ENCODE measurements at regions not wholly inside any gene's neighbourhood (a gene's known extent, or its start where the extent isn't known, plus 50 kb on each side); places are given as distances from the start of the nearest gene placed in this dataset.

- H3K27ac ChIP-seq (ENCODE audit: low read depth, low read length, poor library complexity, severe bottlenecking), result no peak overlapping the region
- TF ChIP-seq EZH2phosphoT487 (IDR thresholded peaks at IDR 0.05; ENCODE audit: borderline replicate concordance, low read depth, low read length), result no peak
- no peak for TF ChIP-seq CTCF (conservative IDR thresholded peaks at IDR 0.05; ENCODE audit: low read length)
- no peaks in the 10 kb centered on the region for H4K20me1 ChIP-seq (ENCODE audit: insufficient read depth, low read length)
- H3K79me2 ChIP-seq (ENCODE audit: insufficient read depth, low read depth, low read length), result no peaks in the 10 kb centered on the region
- H3K9me2 ChIP-seq (ENCODE audit: insufficient read depth, low read length), result no peaks in the 10 kb centered on the region
- BruUV-seq (replicated peaks), result no TSS peak
- H3K4me2 ChIP-seq (ENCODE audit: low read length), result no peak overlapping the region
- H3K9me3 ChIP-seq (ENCODE audit: low read length), result no peaks in the 10 kb centered on the region
- no peak overlapping the region for H2AFZ ChIP-seq (ENCODE audit: low read length)
- no peak overlapping the region for H3K4me3 ChIP-seq (ENCODE audit: low read depth, low read length, poor library complexity, severe bottlenecking)
- intact Hi-C loops (cut with micrococcal nuclease; ENCODE audit: unreplicated experiment), result no loop called here
- ChIA-PET CTCF (ENCODE audit: unreplicated experiment) (no interaction called here), POLR2A (no interaction called here)
- no peaks in the 10 kb centered on the region for H3K4me1 ChIP-seq (ENCODE audit: insufficient read depth, low read length, poor library complexity, severe bottlenecking)
- no peaks in the 10 kb centered on the region for H3K36me3 ChIP-seq (ENCODE audit: insufficient read depth, low read length)
- DNase-seq (ENCODE audit: low spot score), result no peak
Observed at GRCh38 chr18:64438178-64438577, 289.3 kb upstream of the LINC00305 start.

- Histone ChIP-seq H3K4me2 (ENCODE audit: low read length) (no peak overlapping the region), H3K79me2 (ENCODE audit: insufficient read depth, low read depth, low read length) (no peaks in the 10 kb centered on the region), H3K4me3 (ENCODE audit: low read depth, low read length, poor library complexity, severe bottlenecking) (no peak overlapping the region), H3K9me2 (ENCODE audit: insufficient read depth, low read length) (no peaks in the 10 kb centered on the region), H4K20me1 (ENCODE audit: insufficient read depth, low read length) (no peaks in the 10 kb centered on the region), H3K27ac (ENCODE audit: low read depth, low read length, poor library complexity, severe bottlenecking) (no peak overlapping the region), H2AFZ (ENCODE audit: low read length) (no peak overlapping the region), H3K9me3 (ENCODE audit: low read length) (no peaks in the 10 kb centered on the region), H3K36me3 (ENCODE audit: insufficient read depth, low read length) (no peaks in the 10 kb centered on the region), H3K4me1 (ENCODE audit: insufficient read depth, low read length, poor library complexity, severe bottlenecking) (no peaks in the 10 kb centered on the region)
- CTCF ChIA-PET (ENCODE audit: unreplicated experiment), result no interaction called here
- no TSS peak for BruUV-seq (replicated peaks)
- no peak for DNase-seq (ENCODE audit: low spot score)
- intact Hi-C loops (cut with micrococcal nuclease; ENCODE audit: unreplicated experiment), result no loop called here
- TF ChIP-seq EZH2phosphoT487 (IDR thresholded peaks at IDR 0.05; ENCODE audit: borderline replicate concordance, low read depth, low read length) (no peak), CTCF (conservative IDR thresholded peaks at IDR 0.05; ENCODE audit: low read length) (no peak)
- POLR2A ChIA-PET, result no interaction called here
Observed at GRCh38 chr18:64436111-64436510, 287.2 kb upstream of the LINC00305 start.

- Histone ChIP-seq H3K4me1 (ENCODE audit: insufficient read depth, low read length, poor library complexity, severe bottlenecking) (no peaks in the 10 kb centered on the region), H3K79me2 (ENCODE audit: insufficient read depth, low read depth, low read length) (no peaks in the 10 kb centered on the region), H3K27ac (ENCODE audit: low read depth, low read length, poor library complexity, severe bottlenecking) (no peak overlapping the region), H3K4me3 (ENCODE audit: low read depth, low read length, poor library complexity, severe bottlenecking) (no peak overlapping the region), H3K9me2 (ENCODE audit: insufficient read depth, low read length) (no peaks in the 10 kb centered on the region), H2AFZ (ENCODE audit: low read length) (no peak overlapping the region), H3K9me3 (ENCODE audit: low read length) (no peaks in the 10 kb centered on the region), H3K4me2 (ENCODE audit: low read length) (no peak overlapping the region), H4K20me1 (ENCODE audit: insufficient read depth, low read length) (no peaks in the 10 kb centered on the region), H3K36me3 (ENCODE audit: insufficient read depth, low read length) (no peaks in the 10 kb centered on the region)
- ChIA-PET CTCF (ENCODE audit: unreplicated experiment) (no interaction called here), POLR2A (no interaction called here)
- BruUV-seq (replicated peaks), result no TSS peak
- TF ChIP-seq CTCF (conservative IDR thresholded peaks at IDR 0.05; ENCODE audit: low read length), result no peak
- TF ChIP-seq EZH2phosphoT487 (IDR thresholded peaks at IDR 0.05; ENCODE audit: borderline replicate concordance, low read depth, low read length), result no peak
- intact Hi-C loops (cut with micrococcal nuclease; ENCODE audit: unreplicated experiment), result no loop called here
- DNase-seq (ENCODE audit: low spot score), result no peak
Observed at GRCh38 chr18:64419156-64419555, 270.3 kb upstream of the LINC00305 start.
